Progenitor cell of endocrine pancreas (in vitro differentiated cells): ENCODE measurements at regions not wholly inside any gene's neighbourhood (a gene's known extent, or its start where the extent isn't known, plus 50 kb on each side); places are given as distances from the start of the nearest gene placed in this dataset.

Experiments used
- DNase-seq: peaks from one replicate; pipeline ENCODE4 v3.0.0; 2021; ENCODE audit warnings: low spot score; ENCODE audit not compliant: unreplicated experiment
- H3K27ac Mint-ChIP-seq: 2 replicates; pipeline ENCODE4 v1.8.0; 2021; ENCODE audit warnings: mild to moderate bottlenecking, moderate library complexity, mixed read lengths
- H3K27me3 Mint-ChIP-seq: 2 replicates; pipeline ENCODE4 v1.8.0; 2021; ENCODE audit warnings: mixed read lengths
- H3K36me3 Mint-ChIP-seq: 2 replicates; pipeline ENCODE4 v1.8.0; 2022; ENCODE audit warnings: mixed read lengths; ENCODE audit not compliant: insufficient read depth
- H3K4me1 Mint-ChIP-seq: 2 replicates; pipeline ENCODE4 v1.8.0; 2021; ENCODE audit warnings: low read depth, mixed read lengths
- H3K4me3 Mint-ChIP-seq: 2 replicates; pipeline ENCODE4 v1.8.0; 2021; ENCODE audit warnings: low read depth, mild to moderate bottlenecking, moderate library complexity, mixed read lengths
- H3K9me3 Mint-ChIP-seq: 2 replicates; pipeline ENCODE4 v1.8.0; 2021; ENCODE audit warnings: low read depth, mixed read lengths
- TF ChIP-seq, protein P1 (sequence below): fragments of 200-600 bp; sonication (generic); IDR thresholded peaks from one replicate; pipeline ENCODE4 v1.5.0; 2021; ENCODE audit warnings: antibody characterized with exemption, mild to moderate bottlenecking; ENCODE audit not compliant: unreplicated experiment

DNA sequence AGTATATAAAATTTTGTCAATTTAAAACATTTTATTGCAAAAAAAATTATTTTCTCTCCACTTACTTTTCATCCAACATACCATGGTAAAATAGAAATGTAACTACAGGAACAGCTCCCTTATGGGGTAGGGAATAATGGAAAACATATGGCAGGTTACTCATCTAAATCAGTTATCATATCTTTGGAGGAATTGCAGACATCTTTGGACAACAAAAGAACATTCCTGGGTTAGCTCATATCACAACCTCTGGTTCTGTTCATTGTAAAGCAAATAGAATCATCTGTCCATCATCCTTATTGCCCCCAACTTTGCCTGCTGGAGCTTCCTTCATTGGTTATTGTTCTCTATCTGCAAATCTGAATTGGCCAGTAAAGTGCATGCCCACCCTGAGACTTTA is 387.5 kb upstream of the GRID2 start:
- H3K27me3 Mint-ChIP-seq = no peaks in the 10 kb centered on the region
- H3K27ac Mint-ChIP-seq = no peak overlapping the region
- no peaks in the 10 kb centered on the region for H3K36me3 Mint-ChIP-seq
- peaks cover 7% of the 10 kb centered on the region for H3K4me1 Mint-ChIP-seq
- no peak overlapping the region for H3K4me3 Mint-ChIP-seq
- TF ChIP-seq, protein P1, sequence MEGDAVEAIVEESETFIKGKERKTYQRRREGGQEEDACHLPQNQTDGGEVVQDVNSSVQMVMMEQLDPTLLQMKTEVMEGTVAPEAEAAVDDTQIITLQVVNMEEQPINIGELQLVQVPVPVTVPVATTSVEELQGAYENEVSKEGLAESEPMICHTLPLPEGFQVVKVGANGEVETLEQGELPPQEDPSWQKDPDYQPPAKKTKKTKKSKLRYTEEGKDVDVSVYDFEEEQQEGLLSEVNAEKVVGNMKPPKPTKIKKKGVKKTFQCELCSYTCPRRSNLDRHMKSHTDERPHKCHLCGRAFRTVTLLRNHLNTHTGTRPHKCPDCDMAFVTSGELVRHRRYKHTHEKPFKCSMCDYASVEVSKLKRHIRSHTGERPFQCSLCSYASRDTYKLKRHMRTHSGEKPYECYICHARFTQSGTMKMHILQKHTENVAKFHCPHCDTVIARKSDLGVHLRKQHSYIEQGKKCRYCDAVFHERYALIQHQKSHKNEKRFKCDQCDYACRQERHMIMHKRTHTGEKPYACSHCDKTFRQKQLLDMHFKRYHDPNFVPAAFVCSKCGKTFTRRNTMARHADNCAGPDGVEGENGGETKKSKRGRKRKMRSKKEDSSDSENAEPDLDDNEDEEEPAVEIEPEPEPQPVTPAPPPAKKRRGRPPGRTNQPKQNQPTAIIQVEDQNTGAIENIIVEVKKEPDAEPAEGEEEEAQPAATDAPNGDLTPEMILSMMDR = no peak
- DNase-seq = no peak
- peaks cover 3% of the 10 kb centered on the region for H3K9me3 Mint-ChIP-seq

DNA sequence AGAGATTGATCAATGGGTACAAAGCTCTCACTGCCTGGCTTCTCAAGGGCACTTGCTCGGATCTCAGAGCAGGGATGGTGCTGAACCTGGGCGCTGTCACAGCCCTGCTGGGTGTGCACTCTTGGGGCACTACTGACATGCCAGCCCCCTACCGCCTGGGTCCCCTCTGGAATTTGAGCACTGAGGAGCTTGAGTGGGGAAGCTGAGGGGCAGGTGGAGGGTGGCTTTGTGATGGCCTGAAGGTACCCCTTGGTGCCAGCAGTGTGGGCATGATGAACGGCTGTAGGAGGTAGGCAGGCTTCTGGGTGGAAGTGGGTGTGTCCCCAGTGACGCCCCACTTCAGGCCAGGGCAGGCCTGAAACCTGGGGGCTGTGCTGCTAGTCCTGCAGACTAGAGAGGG is 379.1 kb upstream of the GRID2 start:
- Mint-ChIP-seq H3K36me3 (no peaks in the 10 kb centered on the region), H3K27ac (no peak overlapping the region), H3K4me1 (no peaks in the 10 kb centered on the region), H3K27me3 (no peaks in the 10 kb centered on the region), H3K9me3 (peaks cover 9% of the 10 kb centered on the region), H3K4me3 (no peak overlapping the region)
- DNase-seq = no peak
- TF ChIP-seq, protein P1 = no peak

DNA sequence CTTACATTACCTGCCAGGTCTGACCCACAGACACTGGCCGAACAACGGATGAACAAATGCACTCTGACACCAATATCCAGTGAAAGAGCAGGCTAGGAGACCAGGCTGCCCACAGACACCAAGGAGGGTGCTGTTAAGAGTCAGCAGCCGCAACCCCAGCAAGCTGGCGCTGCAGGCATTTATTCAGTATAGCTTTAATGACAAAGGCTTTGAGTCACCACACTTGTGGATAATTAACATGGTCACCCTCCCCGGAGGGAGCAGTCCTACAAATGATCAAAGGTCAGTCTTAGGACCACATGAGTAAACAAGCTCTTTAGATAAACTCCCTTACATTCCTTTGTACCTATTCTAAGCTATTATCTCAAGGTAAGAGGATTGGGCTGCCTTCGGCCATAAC is 368.5 kb upstream of the GRID2 start:
- Mint-ChIP-seq H3K36me3 (peaks cover 2% of the 10 kb centered on the region), H3K4me1 (no peaks in the 10 kb centered on the region), H3K4me3 (no peak overlapping the region), H3K9me3 (peaks cover 20% of the 10 kb centered on the region), H3K27ac (no peak overlapping the region), H3K27me3 (no peaks in the 10 kb centered on the region)
- TF ChIP-seq, protein P1 = no peak
- no peak for DNase-seq

DNA sequence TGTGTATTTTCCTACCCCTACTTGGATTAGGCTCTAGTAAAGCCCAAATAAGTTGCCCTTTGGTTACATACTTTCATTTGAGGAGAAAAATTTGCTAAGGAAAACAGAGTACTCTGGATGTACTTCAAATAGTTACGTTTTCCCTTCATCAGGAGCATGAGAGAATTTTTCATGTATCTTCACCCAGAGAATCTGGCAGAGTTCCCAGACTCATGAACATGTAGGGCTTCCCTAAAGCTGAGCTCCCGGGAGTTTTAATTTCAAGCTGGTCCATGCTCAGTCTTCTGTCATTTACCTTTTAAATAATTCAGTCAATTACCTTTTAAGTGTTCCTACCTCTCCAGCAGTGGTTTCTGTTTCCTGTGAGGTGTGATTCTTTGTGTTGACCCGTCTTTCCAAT is 367.5 kb upstream of the GRID2 start:
- H3K9me3 Mint-ChIP-seq = peaks cover 20% of the 10 kb centered on the region

DNA sequence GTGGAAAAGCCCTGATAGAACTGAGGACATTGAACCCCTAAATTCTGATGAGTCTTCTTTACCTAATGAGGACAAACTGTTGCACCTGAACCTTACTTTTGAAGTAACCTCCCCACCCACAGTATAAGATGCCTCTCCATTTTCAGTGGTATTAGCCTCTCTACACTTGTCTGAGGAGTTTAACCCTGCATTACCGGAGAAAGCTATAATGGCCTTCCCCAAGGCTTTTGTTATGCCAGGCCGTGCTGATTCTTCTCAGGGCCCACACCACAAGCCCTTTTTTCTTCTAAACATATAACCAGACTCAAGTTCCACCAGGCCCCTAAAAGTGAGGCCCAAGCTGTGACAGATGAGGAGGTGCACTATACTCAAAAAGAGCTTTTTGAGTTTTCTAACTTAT is 345.8 kb upstream of the GRID2 start:
- Mint-ChIP-seq H3K27ac (no peak overlapping the region), H3K27me3 (no peaks in the 10 kb centered on the region), H3K4me1 (no peaks in the 10 kb centered on the region), H3K4me3 (no peak overlapping the region), H3K36me3 (no peaks in the 10 kb centered on the region), H3K9me3 (no peaks in the 10 kb centered on the region)
- TF ChIP-seq, protein P1 = no peak
- no peak for DNase-seq

More for the DNA sequence above, 367.5 kb upstream of the GRID2 start:
- no peak for DNase-seq
- Mint-ChIP-seq H3K36me3 (peaks cover 2% of the 10 kb centered on the region), H3K27me3 (no peaks in the 10 kb centered on the region), H3K27ac (no peak overlapping the region), H3K4me1 (no peaks in the 10 kb centered on the region), H3K4me3 (no peak overlapping the region)
- TF ChIP-seq, protein P1 = no peak

DNA sequence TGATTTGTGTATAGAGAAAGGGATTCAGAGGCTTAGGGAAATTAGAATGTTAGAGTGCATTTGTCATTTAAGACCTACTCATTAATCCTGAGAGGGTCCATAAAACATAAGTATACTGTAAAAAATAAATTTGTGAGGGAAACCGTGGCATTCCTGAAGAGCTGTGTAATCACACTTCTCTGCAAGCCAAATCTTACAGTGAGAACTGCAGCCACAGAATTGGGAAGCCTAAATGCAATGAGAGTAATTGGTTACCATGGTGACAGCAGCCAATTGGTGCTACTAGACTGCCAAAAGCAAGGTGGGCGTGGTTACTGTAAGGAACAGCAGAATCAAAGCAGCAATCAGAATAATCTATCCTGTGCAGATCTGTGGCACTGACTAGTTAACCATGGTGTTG is 345.2 kb upstream of the GRID2 start:
- Mint-ChIP-seq H3K9me3 (no peaks in the 10 kb centered on the region), H3K36me3 (no peaks in the 10 kb centered on the region), H3K27me3 (no peaks in the 10 kb centered on the region), H3K4me1 (no peaks in the 10 kb centered on the region), H3K27ac (no peak overlapping the region), H3K4me3 (no peak overlapping the region)
- no peak for DNase-seq
- TF ChIP-seq, protein P1 = no peak
